RWPE2 (cell line): ENCODE measurements at regions not wholly inside any gene's neighbourhood (a gene's known extent, or its start where the extent isn't known, plus 50 kb on each side); places are given as distances from the start of the nearest gene placed in this dataset.

ENCODE experiments used
- ATAC-seq: fragments of 200-7000 bp; cut with Tn5 transposase; 3 replicates; pipeline ENCODE4 v1.9.1; 2021; ENCODE audit warnings: low read depth
- DNase-seq: peaks from one replicate; pipeline ENCODE4 v3.0.0-alpha.2; 2020; ENCODE audit warnings: low spot score
- H3K27ac ChIP-seq: fragments of 450-650 bp; 2 replicates; pipeline ENCODE4 v1.5.1; 2017; ENCODE audit warnings: mild to moderate bottlenecking; ENCODE audit not compliant: poor library complexity, severe bottlenecking
- H3K27me3 ChIP-seq: fragments of 250-450 bp; sonication (Bioruptor Pico); 2 replicates; pipeline ENCODE4 v1.5.1; 2021; ENCODE audit warnings: mild to moderate bottlenecking, moderate library complexity; ENCODE audit not compliant: insufficient read depth, poor library complexity, severe bottlenecking
- H3K36me3 ChIP-seq: fragments of 250-450 bp; sonication (Bioruptor Pico); 2 replicates; pipeline ENCODE4 v1.5.1; 2020; ENCODE audit warnings: low read depth, mild to moderate bottlenecking, moderate library complexity
- H3K4me1 ChIP-seq: fragments of 250-450 bp; sonication (Bioruptor Pico); 2 replicates; pipeline ENCODE4 v1.5.1; 2021; ENCODE audit warnings: mild to moderate bottlenecking, moderate library complexity; ENCODE audit not compliant: insufficient read depth, poor library complexity, severe bottlenecking
- H3K4me3 ChIP-seq: fragments of 250-450 bp; sonication (Bioruptor Pico); 2 replicates; pipeline ENCODE4 v1.5.1; 2021; ENCODE audit warnings: mild to moderate bottlenecking, moderate library complexity; ENCODE audit not compliant: severe bottlenecking
- H3K9me3 ChIP-seq: fragments of 250-450 bp; sonication (Bioruptor Pico); 2 replicates; pipeline ENCODE4 v1.5.1; 2021; ENCODE audit warnings: mild to moderate bottlenecking, moderate library complexity; ENCODE audit not compliant: severe bottlenecking
- CTCF ChIP-seq: fragments of 450-650 bp; IDR thresholded peaks from one replicate; pipeline ENCODE4 v1.5.1; 2017; ENCODE audit warnings: mild to moderate bottlenecking, moderate library complexity; ENCODE audit not compliant: poor library complexity, severe bottlenecking

- no peaks in the 10 kb centered on the region for H3K9me3 ChIP-seq
- no peak overlapping the region for H3K4me3 ChIP-seq
- H3K27me3 ChIP-seq: no peaks in the 10 kb centered on the region
- ATAC-seq (no peak), DNase-seq (no peak)
- no peaks in the 10 kb centered on the region for H3K4me1 ChIP-seq
- H3K27ac ChIP-seq: no peak overlapping the region
- TF ChIP-seq CTCF: no peak
- H3K36me3 ChIP-seq: no peaks in the 10 kb centered on the region
Measured at GRCh38 chr4:183763990-183764754, 105.1 kb downstream of the TRAPPC11 start.

GRCh38 chr4:183765251-183765911 lies 106.3 kb downstream of the TRAPPC11 start:
- no peak for TF ChIP-seq CTCF
- Histone ChIP-seq H3K9me3 (no peaks in the 10 kb centered on the region), H3K27me3 (no peaks in the 10 kb centered on the region), H3K36me3 (no peaks in the 10 kb centered on the region), H3K27ac (no peak overlapping the region), H3K4me1 (no peaks in the 10 kb centered on the region), H3K4me3 (no peak overlapping the region)
- no peak for DNase-seq
- ATAC-seq: no peak

- no peak for DNase-seq
- Histone ChIP-seq H3K27ac (no peak overlapping the region), H3K36me3 (no peaks in the 10 kb centered on the region), H3K9me3 (no peaks in the 10 kb centered on the region), H3K4me3 (no peak overlapping the region), H3K27me3 (no peaks in the 10 kb centered on the region), H3K4me1 (no peaks in the 10 kb centered on the region)
- no peak for ATAC-seq
- no peak for TF ChIP-seq CTCF
Measured at GRCh38 chr4:183766140-183766539, 107.0 kb downstream of the TRAPPC11 start.

GRCh38 chr4:183770906-183771305 lies 111.8 kb downstream of the TRAPPC11 start:
- Histone ChIP-seq H3K4me3 (no peak overlapping the region), H3K4me1 (no peaks in the 10 kb centered on the region), H3K36me3 (no peaks in the 10 kb centered on the region), H3K27me3 (no peaks in the 10 kb centered on the region), H3K9me3 (no peaks in the 10 kb centered on the region), H3K27ac (no peak overlapping the region)
- DNase-seq (no peak), ATAC-seq (no peak)
- no peak for TF ChIP-seq CTCF

GRCh38 chr4:183772361-183772760 lies 113.3 kb downstream of the TRAPPC11 start:
- H3K9me3 ChIP-seq: no peaks in the 10 kb centered on the region
- no peaks in the 10 kb centered on the region for H3K27me3 ChIP-seq
- DNase-seq (no peak), ATAC-seq (peak; percentile 44; the same call in 1 of the 3 replicates)
- no peak overlapping the region for H3K27ac ChIP-seq
- H3K36me3 ChIP-seq: no peaks in the 10 kb centered on the region
- no peak for TF ChIP-seq CTCF
- no peak overlapping the region for H3K4me3 ChIP-seq
- H3K4me1 ChIP-seq: no peaks in the 10 kb centered on the region
